Astrocyte of the spinal cord (primary cell): ENCODE measurements at regions not wholly inside any gene's neighbourhood (a gene's known extent, or its start where the extent isn't known, plus 50 kb on each side); places are given as distances from the start of the nearest gene placed in this dataset.

Experiments
- DNase-seq: peaks from one replicate; pipeline ENCODE4 v3.0.0; 2011; ENCODE audit warnings: low read depth, low spot score
- H3K4me3 ChIP-seq: 2 replicates; pipeline ENCODE4 v1.5.1; 2011; ENCODE audit warnings: low read depth, mild to moderate bottlenecking, low read length, moderate library complexity
- in situ Hi-C: cut with HindIII; loops from 2 replicates; pipeline ENCODE4 v1.10.0; 2017; ENCODE audit warnings: low sequenced_read_pairs
- TF ChIP-seq, protein P1 (sequence below): IDR thresholded peaks from 2 replicates; pipeline ENCODE4 v1.5.1; 2012; ENCODE audit warnings: low read depth, mild to moderate bottlenecking, low read length, inconsistent platforms

DNA sequence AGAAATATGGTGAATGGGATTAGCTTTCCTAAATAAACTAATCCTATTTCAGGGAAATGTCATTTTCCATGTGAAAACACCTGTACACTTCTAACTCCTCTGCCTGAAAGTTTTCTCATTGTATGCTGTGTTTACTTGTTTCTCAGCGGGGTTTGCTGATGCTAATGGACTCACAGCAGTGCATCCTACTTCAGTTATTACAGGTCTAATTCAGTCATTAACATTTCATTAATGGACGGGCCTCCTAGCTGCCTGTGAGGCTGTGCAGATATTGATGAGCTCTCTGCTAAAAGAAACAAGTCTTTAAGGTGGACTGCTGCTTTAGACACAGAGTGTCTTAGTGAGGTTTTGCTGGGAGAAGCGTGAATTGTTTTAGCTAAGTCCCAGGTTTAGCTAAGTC lies 1342.0 kb upstream of the ZEB2 start:
- in situ Hi-C loops: no loop called here
- DNase-seq: no peak
- H3K4me3 ChIP-seq: no peak overlapping the region
- TF ChIP-seq, protein P1, sequence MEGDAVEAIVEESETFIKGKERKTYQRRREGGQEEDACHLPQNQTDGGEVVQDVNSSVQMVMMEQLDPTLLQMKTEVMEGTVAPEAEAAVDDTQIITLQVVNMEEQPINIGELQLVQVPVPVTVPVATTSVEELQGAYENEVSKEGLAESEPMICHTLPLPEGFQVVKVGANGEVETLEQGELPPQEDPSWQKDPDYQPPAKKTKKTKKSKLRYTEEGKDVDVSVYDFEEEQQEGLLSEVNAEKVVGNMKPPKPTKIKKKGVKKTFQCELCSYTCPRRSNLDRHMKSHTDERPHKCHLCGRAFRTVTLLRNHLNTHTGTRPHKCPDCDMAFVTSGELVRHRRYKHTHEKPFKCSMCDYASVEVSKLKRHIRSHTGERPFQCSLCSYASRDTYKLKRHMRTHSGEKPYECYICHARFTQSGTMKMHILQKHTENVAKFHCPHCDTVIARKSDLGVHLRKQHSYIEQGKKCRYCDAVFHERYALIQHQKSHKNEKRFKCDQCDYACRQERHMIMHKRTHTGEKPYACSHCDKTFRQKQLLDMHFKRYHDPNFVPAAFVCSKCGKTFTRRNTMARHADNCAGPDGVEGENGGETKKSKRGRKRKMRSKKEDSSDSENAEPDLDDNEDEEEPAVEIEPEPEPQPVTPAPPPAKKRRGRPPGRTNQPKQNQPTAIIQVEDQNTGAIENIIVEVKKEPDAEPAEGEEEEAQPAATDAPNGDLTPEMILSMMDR: no peak

DNA sequence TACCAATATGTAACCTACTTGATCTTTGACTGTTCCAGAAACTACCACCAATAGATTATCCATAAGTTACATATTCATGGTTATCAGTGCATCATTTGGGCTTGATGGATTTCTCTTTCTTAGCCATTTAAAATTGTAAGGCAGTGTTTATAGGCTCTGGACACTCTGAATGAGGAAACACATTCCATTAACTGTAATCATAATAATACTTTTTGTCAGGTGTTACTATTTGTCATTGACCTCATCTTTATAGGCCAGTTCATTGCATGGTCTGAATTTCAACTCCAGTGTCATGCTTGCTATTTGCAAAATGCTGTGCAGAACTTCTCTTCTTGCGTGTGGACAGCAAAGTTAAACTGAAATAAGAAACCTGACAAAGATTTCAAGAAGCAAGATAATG lies 1340.2 kb upstream of the ZEB2 start:
- no peak for DNase-seq
- in situ Hi-C loops: no loop called here
- H3K4me3 ChIP-seq: no peak overlapping the region
- TF ChIP-seq, protein P1: no peak

DNA sequence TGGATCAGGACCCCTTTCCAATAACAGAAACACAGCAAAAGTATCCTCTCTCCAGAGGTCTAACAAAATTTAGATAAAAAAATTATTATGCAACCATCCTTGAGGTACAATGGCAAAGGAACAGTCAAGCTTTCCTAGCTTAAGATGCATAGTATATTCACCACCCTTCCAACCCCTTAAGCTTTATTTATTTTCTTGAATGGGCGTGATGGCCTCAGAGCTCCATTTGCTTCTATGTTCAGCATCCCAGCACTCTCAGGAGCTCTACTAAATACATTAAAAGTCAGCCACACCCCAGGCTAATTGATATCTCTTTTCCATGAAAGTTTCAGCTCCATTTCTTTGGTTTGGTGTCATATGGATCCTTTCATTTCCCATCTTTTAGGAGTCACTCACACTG lies 1335.2 kb upstream of the ZEB2 start:
- no peak for DNase-seq
- H3K4me3 ChIP-seq: no peak overlapping the region
- TF ChIP-seq, protein P1: no peak
- in situ Hi-C loops: no loop called here

DNA sequence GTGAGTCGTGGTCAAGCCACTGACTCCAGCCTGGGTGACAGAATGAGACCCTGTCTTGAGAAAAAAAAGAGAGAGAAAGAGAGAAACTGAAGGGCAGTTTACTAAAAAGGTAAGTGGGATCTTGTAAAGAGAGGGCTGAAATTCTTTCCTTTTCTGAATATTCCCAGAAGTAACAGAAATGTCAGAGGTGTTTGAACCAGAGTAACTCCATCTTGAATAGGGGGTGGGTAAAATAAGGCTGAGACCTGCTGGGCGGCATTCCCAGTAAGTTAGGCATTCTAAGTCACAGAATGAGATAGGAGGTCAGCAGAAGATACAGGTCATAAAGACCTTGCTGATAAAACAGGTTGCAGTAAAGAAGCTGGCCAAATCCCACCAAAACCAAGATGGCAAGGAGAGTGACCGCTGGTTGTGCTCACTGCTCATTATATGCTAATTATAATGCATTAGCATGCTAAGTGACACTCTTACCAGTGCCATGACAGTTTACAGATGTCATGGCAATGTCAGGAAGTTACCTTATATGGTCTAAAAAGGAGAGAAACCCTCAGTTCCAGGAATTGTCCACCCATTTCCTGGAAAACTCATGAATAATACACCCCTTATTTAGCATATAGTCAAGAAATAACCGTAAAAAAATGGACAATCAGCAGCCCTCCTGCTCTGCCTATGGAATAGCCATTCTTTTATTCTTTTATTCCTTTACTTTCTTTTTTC lies 1334.3 kb upstream of the ZEB2 start:
- no peak for DNase-seq
- in situ Hi-C loops: no loop called here
- TF ChIP-seq, protein P1: no peak
- H3K4me3 ChIP-seq: no peak overlapping the region

DNA sequence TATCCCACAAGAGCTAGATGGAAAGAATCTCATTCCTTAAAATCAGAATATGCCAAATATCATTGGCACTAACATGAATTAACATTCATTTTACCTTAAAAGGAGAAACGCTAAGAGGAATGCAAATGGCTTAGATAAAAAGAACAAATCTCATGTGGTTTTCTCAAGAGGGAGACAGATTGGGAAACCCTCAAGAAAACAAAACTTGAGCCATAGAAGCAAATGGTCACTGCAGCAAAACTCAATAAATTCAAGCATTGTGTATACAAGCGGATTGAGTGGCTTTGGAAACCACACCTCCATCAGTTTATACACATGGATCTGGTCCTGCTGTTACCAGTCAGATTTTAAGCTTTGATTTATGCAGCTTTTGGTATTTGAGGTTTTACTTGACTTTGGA lies 1331.8 kb upstream of the ZEB2 start:
- in situ Hi-C loops: no loop called here
- DNase-seq: no peak
- no peak overlapping the region for H3K4me3 ChIP-seq
- TF ChIP-seq, protein P1: no peak

DNA sequence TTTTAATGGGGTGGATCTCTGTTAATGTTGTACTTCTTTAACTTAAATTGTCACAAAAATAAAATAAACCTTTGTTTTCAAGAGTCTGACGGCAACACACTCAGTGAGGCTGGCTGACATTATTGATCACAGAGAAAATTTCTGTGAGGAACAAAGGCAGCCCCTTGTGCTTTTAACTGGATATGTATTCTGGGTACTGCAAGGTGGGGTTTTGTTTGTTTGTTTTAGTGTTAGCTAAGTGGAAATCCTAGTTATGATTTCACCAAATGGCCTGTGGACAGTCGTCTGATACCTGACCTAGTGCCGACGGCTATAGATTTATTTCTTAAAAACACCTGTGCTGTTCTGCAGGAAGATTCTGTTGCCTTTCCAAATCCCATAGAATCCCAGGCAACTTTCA lies 1329.5 kb upstream of the ZEB2 start:
- TF ChIP-seq, protein P1: no peak
- H3K4me3 ChIP-seq: no peak overlapping the region
- in situ Hi-C loops: no loop called here
- DNase-seq: no peak
